ELR (cell line): ENCODE measurements at regions not wholly inside any gene's neighbourhood (a gene's known extent, or its start where the extent isn't known, plus 50 kb on each side); places are given as distances from the start of the nearest gene placed in this dataset.

Experiments
- DNase-seq: peaks from one replicate; pipeline ENCODE4 v3.0.0-alpha.2; 2015; ENCODE audit warnings: low read depth

DNA sequence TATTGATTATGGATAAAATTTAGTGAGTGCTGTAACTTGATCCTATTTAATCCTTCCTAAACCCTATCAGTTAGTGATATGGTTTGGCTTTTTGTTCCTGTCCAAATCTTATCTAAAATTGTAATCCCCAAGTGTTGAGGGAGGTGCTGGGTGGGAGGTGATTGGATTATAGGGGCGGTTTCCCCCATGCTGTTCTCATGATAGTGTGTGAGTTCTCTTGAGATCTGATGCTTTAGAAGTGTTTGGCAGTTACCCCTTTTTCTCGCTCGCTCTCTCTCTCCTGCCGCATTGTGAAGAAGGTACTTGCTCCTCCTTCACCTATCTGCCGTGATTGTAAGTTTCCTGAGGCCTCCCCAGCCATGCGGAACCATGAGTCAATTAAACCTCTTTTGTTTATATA, 134.0 kb upstream of the SUCLG2 start:
- DNase-seq: no peak

DNA sequence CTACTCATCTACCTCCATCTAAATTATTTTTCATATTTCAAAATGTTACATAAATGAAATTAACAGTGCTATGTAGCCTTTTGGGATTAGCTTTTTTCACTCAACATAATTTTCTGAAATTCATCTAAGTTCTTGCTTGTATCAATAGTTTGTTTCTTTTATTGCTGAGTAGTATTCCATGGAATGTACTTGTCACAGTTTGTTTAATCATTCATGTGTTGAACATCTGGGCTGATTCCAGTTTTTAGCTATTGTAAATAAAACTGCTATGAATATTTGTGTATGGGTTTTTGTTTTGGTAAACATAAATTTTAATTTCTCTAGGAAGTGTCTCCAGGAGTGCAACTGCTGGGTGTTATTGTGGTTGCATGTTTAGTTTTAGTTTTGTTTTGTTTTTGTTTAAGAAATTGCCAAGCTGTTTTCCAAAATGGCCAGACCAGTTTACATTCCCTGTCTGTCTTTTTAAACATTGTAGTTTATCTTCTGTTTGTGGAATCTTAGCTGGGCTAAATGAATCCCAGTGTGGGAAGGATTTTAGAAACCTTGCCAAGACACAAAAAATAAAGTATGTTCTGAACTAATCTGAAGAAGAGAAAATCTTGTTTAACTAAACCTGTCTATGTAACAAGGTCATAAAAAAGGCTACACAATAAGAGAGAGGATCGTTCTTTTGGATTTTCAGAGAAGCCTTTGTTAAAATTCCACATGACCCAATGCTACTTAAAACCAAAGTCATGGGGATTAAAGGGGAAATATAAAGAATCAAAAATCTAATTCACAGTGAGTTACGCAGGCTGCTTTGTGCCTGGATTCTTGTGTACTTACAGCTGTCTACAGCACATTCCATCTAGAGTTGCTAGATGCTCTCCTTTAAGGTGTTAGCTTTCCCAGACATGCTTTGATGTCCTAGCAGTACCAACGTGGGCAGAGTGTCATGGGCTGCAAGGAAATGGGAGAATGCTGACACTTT, 129.2 kb upstream of the SUCLG2 start:
- peak; percentile 58 for DNase-seq

- no peak for DNase-seq
Observed at GRCh38 chr3:67781871-67782270, 127.5 kb upstream of the SUCLG2 start.

DNA sequence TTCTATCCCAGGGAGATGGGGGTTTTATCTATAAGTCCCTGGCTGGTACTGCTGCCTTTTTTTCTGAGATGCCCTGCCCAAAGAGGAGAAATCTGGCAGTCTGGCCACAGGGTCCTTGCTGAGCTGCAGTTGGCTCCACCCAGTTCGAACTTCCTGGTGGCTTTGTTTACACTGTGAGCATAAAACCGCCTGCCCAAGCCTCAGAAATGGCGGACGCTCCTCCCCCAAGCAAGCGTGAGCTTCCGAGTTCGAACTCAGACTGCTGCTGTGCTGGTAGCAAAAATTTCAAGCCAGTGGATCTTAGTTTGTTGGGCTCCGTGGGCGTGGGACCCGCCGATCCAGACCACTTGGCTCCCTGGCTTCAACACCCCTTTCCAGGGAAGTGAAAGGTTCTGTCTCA, 126.8 kb upstream of the SUCLG2 start:
- DNase-seq: no peak

- no peak for DNase-seq
Observed at GRCh38 chr3:67774676-67775075, 120.3 kb upstream of the SUCLG2 start.

DNA sequence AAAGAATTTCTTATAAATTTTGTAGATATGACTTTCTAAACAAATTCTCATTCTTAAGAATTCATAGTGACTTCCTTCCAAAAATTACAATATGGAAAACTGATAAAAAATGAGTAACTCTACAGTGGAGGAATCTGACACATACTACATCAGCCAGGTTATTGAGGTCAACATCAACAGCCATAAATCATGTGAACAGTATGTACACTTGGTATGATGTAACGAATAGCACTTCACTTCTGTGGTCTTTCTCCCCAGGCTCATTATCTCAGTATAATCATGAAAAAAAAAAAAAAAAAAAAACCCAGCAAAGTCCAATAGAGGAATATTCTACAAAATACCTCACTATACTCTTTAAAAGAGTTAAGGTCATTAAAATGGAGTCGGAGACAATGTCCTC, 111.2 kb upstream of the SUCLG2 start:
- peak; percentile 40 for DNase-seq

DNA sequence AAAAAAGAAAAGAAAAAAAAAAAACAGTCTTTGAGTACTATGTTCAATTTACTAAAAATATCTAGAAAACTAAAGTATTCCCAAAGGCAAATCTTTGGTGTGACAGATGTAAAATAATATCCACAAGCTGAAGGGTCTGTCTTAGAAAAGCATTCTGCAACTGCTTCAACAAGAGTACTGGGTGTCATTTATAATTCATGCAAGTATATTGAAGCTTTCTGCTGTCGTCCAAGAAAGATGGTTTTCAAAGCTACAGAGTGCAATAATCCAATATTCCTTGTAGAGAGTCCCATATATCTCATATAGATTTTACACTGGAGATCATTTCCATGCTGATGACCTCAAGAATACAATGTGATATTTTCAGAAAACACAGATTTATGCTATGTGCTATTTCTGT, 90.9 kb upstream of the SUCLG2 start:
- no peak for DNase-seq

- DNase-seq: no peak
Observed at GRCh38 chr3:67744699-67745098, 90.3 kb upstream of the SUCLG2 start.

DNA sequence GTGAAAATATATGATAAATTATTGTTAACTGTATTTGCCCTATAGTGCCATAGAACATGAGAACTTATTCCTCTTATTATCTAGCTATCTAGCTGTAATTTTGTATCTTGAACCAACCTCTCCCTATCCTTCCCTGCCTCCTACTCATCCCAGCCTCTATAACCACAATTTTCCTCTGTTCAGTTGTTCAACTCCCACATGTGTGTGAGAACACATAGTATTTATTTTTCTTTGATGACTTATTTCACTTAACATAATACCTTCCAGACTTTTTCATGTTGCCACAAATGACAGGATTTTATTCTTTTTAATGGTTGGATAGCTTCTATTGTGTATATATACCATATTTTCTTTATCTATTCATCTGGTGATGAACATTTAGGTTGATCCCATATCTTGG, 85.4 kb upstream of the SUCLG2 start:
- peak; percentile 18 for DNase-seq

- DNase-seq: no peak
Observed at GRCh38 chr3:67737906-67738865, 83.8 kb upstream of the SUCLG2 start.

- no peak for DNase-seq
Observed at GRCh38 chr3:67737140-67737539, 82.7 kb upstream of the SUCLG2 start.

GRCh38 chr3:67733269-67733950, 79.0 kb upstream of the SUCLG2 start:
- DNase-seq: no peak

DNA sequence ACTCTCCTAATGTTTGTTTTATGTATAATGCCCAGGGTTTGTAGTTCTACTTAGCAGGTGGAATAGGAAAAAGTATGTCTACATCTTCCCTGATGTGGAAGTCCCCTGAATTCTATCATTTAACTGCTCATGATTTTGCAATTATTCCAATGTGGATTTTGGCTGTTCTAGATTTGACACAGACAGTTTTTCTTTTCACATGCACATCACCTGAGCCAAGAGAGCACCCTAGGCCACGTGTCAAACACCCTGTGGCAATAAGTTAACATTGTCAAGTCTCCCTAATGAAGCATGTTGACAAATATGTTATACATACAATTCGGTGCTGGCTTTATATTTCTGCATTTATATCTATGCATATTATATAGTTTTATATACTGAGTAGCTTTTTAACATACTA, 70.0 kb upstream of the SUCLG2 start:
- DNase-seq: no peak

DNA sequence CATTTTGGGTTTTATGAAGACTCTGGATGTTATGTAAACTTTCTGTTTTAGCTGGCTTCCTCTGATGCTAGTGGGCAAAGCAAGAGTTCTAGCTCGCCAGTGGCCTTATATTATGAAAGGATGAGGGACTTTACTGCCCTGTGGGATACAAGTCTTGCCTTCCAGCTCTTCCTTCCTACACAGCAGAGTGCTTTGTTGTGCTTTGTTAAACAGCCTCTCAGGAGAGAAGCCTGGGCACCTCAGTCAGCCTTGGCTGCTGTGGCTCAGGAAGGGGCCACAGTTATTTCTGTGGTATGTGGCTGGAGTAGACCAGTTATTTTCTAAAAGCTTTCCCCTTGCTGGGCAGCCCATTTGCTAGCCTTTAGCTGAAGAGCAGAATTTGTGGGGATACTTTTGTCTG, 69.5 kb upstream of the SUCLG2 start:
- no peak for DNase-seq

GRCh38 chr3:67719333-67719732, 64.9 kb upstream of the SUCLG2 start:
- DNase-seq: peak; percentile 91

- DNase-seq: no peak
Observed at GRCh38 chr3:67715971-67716370, 61.6 kb upstream of the SUCLG2 start.

DNA sequence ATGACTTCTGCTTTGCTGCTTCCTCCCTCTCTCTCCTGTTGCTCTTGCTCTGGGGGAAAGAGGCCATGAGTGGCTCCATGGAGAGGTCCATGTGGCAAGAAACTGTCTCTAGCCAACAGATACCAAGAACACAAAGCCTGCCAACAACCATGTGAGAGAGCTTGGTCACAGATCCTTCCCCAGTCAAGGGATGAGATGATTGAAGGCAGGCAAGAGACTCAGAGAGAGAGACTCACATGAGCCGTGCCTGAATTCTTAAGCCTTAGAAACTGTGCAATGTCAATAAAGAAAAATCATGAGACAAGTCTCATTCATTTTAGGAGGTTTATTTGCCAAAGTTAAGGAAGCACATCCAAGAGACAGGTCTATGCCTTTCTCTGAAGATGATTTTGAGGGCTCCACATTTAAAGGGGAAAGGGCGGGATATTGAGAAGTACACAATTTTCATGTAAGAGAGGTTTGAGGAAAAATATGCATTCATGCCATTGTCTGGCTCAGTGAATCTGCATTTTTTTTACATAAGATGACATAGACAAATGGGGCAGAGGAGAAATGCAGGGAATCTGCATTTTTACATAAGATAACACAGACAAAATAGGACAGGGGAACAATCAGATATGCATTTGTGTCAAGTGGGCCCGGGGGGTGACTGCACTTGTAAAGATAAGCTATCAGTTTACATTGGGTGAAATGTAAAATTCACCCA, 59.5 kb upstream of the SUCLG2 start:
- no peak for DNase-seq

GRCh38 chr3:67712259-67712658, 57.8 kb upstream of the SUCLG2 start:
- DNase-seq: no peak

GRCh38 chr3:67710396-67710795, 56.0 kb upstream of the SUCLG2 start:
- no peak for DNase-seq

- DNase-seq: no peak
Observed at GRCh38 chr3:67706934-67707333, 52.5 kb upstream of the SUCLG2 start.

DNA sequence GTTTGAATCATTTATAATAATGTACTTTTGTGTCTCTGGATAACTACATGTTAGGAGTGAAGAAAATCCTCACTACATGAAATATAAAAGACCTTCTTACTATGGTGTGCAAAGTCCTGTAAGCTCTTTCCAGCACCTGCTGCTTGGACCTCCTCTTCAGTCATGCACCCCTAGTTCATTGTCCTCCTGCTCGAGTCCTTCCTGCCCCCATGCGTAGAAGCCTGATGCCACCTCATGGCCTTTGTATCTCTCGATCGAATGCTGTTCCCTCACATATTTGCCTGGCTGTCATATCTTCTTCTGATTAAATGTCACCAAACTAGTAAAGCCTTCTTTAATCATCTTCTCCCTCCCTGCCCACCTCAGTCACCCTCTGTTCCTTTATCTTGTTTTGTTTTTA, 49.9 kb upstream of the SUCLG2 start:
- DNase-seq: no peak
